Liver (tissue), 8 donors: ENCODE measurements at regions not wholly inside any gene's neighbourhood (a gene's known extent, or its start where the extent isn't known, plus 50 kb on each side); places are given as distances from the start of the nearest gene placed in this dataset.

ENCODE experiments used
- DNase-seq: peaks from one replicate; pipeline ENCODE4 v3.0.0-alpha.2; 2017; ENCODE audit warnings: low spot score
- H3K27ac ChIP-seq, 2 donors: one replicate each; pipeline ENCODE4 v1.7.0; 2013; ENCODE audit warnings: inconsistent platforms in 2 of 2, low read length in 2 of 2, control low read depth in 1 of 2, low read depth in 1 of 2, mild to moderate bottlenecking in 1 of 2
- H3K27me3 ChIP-seq, 4 donors: one replicate each; pipeline versions ENCODE4 v1.6.1 to v1.7.0; 2013; ENCODE audit warnings: low read length in 3 of 4, inconsistent platforms in 1 of 4, mild to moderate bottlenecking in 1 of 4, moderate library complexity in 1 of 4; ENCODE audit not compliant: control insufficient read depth in 4 of 4, insufficient read depth in 4 of 4
- H3K36me3 ChIP-seq, 4 donors: one replicate each; pipeline versions ENCODE4 v1.6.1 to v1.7.0; 2013; ENCODE audit warnings: low read length in 3 of 4, mild to moderate bottlenecking in 3 of 4, low read depth in 1 of 4, moderate library complexity in 1 of 4; ENCODE audit not compliant: control insufficient read depth in 4 of 4, insufficient read depth in 3 of 4
- H3K4me1 ChIP-seq, 4 donors: one replicate each; pipeline versions ENCODE4 v1.6.1 to v1.7.0; 2013; ENCODE audit warnings: low read length in 3 of 4, mild to moderate bottlenecking in 3 of 4, moderate library complexity in 1 of 4; ENCODE audit not compliant: control insufficient read depth in 4 of 4, insufficient read depth in 4 of 4
- H3K4me3 ChIP-seq, 3 donors: one replicate each; pipeline versions ENCODE4 v1.6.1 to v1.7.0; 2013; ENCODE audit warnings: low read length in 3 of 3, control low read depth in 1 of 3, low read depth in 1 of 3, mild to moderate bottlenecking in 1 of 3
- H3K9ac ChIP-seq, 2 donors: one replicate each; pipeline ENCODE4 v1.7.0; 2013; ENCODE audit warnings: low read length in 2 of 2, mild to moderate bottlenecking in 2 of 2, moderate library complexity in 2 of 2, control low read depth in 1 of 2, low read depth in 1 of 2
- H3K9me3 ChIP-seq, 4 donors: one replicate each; pipeline versions ENCODE4 v1.6.1 to v1.7.0; 2013; ENCODE audit warnings: low read length in 3 of 4; ENCODE audit not compliant: control insufficient read depth in 4 of 4
- EGR1 ChIP-seq, 2 donors: IDR thresholded peaks; 2 replicates each; pipeline ENCODE4 v1.6.1; 2016 to 2018; ENCODE audit warnings: antibody characterized with exemption in 2 of 2, low read depth in 2 of 2
- FOXA1 ChIP-seq: IDR thresholded peaks from 2 replicates; pipeline ENCODE4 v1.6.1; 2016; ENCODE audit warnings: antibody characterized with exemption
- FOXA2 ChIP-seq: IDR thresholded peaks from 2 replicates; pipeline ENCODE4 v1.6.1; 2016; ENCODE audit warnings: antibody characterized with exemption
- GABPA ChIP-seq, 2 donors: IDR thresholded peaks in 1 of 2; conservative IDR thresholded peaks in 1 of 2; 2 replicates each; pipeline ENCODE4 v1.6.1; 2016; ENCODE audit warnings: antibody characterized with exemption in 2 of 2, mild to moderate bottlenecking in 1 of 2, moderate library complexity in 1 of 2
- HNF4A ChIP-seq, 2 donors: conservative IDR thresholded peaks; 2 replicates each; pipeline ENCODE4 v1.6.1; 2016; ENCODE audit warnings: antibody characterized with exemption in 2 of 2, mild to moderate bottlenecking in 2 of 2
- HNF4G ChIP-seq: IDR thresholded peaks from 2 replicates; pipeline ENCODE4 v1.6.1; 2016; ENCODE audit warnings: antibody characterized with exemption
- JUND ChIP-seq, 2 donors: IDR thresholded peaks; 2 replicates each; pipeline ENCODE4 v1.6.1; 2016; ENCODE audit warnings: antibody characterized with exemption in 2 of 2
- NR2F2 ChIP-seq: IDR thresholded peaks from 2 replicates; pipeline ENCODE4 v1.6.1; 2016; ENCODE audit warnings: antibody characterized with exemption
- RAD21 ChIP-seq, 2 donors: IDR thresholded peaks; 2 replicates each; pipeline ENCODE4 v1.6.1; 2016; ENCODE audit warnings: antibody characterized with exemption in 2 of 2, mild to moderate bottlenecking in 2 of 2
- RXRA ChIP-seq, 2 donors: IDR thresholded peaks; 2 replicates each; pipeline ENCODE4 v1.6.1; 2017 to 2018; ENCODE audit warnings: antibody characterized with exemption in 2 of 2, mild to moderate bottlenecking in 1 of 2
- SP1 ChIP-seq: IDR thresholded peaks from 2 replicates; pipeline ENCODE4 v1.6.1; 2018; ENCODE audit warnings: antibody characterized with exemption, mild to moderate bottlenecking
- TAF1 ChIP-seq: conservative IDR thresholded peaks from 2 replicates; pipeline ENCODE4 v1.6.1; 2016; ENCODE audit warnings: antibody characterized with exemption, mild to moderate bottlenecking
- YY1 ChIP-seq: IDR thresholded peaks from 2 replicates; pipeline ENCODE4 v1.6.1; 2016; ENCODE audit warnings: antibody characterized with exemption, mild to moderate bottlenecking
- WGBS: extraction: QIAGEN DNeasy Blood & Tissue Kit; methylation state at CpG from one replicate; pipeline ENCODE4 v1.1.7; 2013; 5-methylcytosine and 5-hydroxymethylcytosine counted together
- TF ChIP-seq, protein P1 (sequence below): IDR thresholded peaks from 2 replicates; pipeline ENCODE4 v1.6.1; 2016; ENCODE audit warnings: antibody characterized with exemption
- TF ChIP-seq, protein P2 (sequence below): IDR thresholded peaks from 2 replicates; pipeline ENCODE4 v1.6.1; 2016; ENCODE audit warnings: antibody characterized with exemption
- TF ChIP-seq, protein P3 (sequence below): fragments of 150-350 bp; IDR thresholded peaks from 2 replicates; pipeline ENCODE4 v1.5.1; 2017; ENCODE audit warnings: improper control_type of control experiment, low read depth, low read length; ENCODE audit not compliant: missing input control
- TF ChIP-seq, protein P4 (sequence below): IDR thresholded peaks from 2 replicates; pipeline ENCODE4 v1.6.1; 2016; ENCODE audit warnings: antibody characterized with exemption, mild to moderate bottlenecking
- TF ChIP-seq, protein P5 (sequence below): IDR thresholded peaks from 2 replicates; pipeline ENCODE4 v1.6.1; 2016; ENCODE audit warnings: antibody characterized with exemption
- donor health status: healthy.
- donor health status: healthy.
- donor health status: healthy.
- donor health status: healthy.
- donor health status: healthy.

DNA sequence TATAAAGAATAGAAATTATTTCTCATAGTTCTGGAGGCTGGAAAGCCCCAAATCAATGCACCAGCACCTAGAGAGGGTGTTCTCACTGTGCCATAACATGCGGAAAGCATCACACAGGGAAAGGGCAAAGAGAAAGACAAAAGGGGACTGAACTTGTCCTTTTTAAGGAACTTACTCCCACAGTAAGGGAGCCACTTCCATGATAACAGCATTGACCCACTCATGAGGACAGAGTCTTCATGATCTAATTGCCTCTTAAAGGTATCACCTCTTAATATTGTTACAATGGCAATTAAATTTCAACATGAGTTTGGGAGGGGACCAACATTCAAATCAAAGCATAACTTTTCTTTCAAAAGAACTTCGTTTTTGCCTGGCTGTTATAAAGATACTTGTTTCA, 582.2 kb upstream of the ARID1B start:
- no peak for DNase-seq
- no peaks in the 10 kb centered on the region for H3K36me3 ChIP-seq
- no peaks in the 10 kb centered on the region for H3K4me1 ChIP-seq
- 63% methylated on average over 2 of the region's 2 CpGs for WGBS
- H3K4me3 ChIP-seq = no peak overlapping the region
- peaks cover 0 to 5% (median 0%) of the 10 kb centered on the region in 4 donors for H3K9me3 ChIP-seq
- TF ChIP-seq JUND (IDR thresholded peaks at IDR 0.05) (no peak), GABPA (IDR thresholded peaks at IDR 0.05 in 1 of 2, conservative IDR thresholded peaks at IDR 0.05 in 1 of 2) (no peak), RXRA (IDR thresholded peaks at IDR 0.05) (no peak), RAD21 (IDR thresholded peaks at IDR 0.05) (no peak), NR2F2 (no peak), FOXA1 (no peak), SP1 (no peak), HNF4A (conservative IDR thresholded peaks at IDR 0.05) (no peak), EGR1 (IDR thresholded peaks at IDR 0.05; ENCODE audit: low read depth in 2 of 2) (no peak), HNF4G (no peak), TAF1 (no peak), YY1 (no peak), FOXA2 (no peak)
- TF ChIP-seq, protein P1, sequence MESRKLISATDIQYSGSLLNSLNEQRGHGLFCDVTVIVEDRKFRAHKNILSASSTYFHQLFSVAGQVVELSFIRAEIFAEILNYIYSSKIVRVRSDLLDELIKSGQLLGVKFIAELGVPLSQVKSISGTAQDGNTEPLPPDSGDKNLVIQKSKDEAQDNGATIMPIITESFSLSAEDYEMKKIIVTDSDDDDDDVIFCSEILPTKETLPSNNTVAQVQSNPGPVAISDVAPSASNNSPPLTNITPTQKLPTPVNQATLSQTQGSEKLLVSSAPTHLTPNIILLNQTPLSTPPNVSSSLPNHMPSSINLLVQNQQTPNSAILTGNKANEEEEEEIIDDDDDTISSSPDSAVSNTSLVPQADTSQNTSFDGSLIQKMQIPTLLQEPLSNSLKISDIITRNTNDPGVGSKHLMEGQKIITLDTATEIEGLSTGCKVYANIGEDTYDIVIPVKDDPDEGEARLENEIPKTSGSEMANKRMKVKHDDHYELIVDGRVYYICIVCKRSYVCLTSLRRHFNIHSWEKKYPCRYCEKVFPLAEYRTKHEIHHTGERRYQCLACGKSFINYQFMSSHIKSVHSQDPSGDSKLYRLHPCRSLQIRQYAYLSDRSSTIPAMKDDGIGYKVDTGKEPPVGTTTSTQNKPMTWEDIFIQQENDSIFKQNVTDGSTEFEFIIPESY = no peak
- TF ChIP-seq, protein P2, sequence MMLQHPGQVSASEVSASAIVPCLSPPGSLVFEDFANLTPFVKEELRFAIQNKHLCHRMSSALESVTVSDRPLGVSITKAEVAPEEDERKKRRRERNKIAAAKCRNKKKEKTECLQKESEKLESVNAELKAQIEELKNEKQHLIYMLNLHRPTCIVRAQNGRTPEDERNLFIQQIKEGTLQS = no peak
- TF ChIP-seq, protein P3, sequence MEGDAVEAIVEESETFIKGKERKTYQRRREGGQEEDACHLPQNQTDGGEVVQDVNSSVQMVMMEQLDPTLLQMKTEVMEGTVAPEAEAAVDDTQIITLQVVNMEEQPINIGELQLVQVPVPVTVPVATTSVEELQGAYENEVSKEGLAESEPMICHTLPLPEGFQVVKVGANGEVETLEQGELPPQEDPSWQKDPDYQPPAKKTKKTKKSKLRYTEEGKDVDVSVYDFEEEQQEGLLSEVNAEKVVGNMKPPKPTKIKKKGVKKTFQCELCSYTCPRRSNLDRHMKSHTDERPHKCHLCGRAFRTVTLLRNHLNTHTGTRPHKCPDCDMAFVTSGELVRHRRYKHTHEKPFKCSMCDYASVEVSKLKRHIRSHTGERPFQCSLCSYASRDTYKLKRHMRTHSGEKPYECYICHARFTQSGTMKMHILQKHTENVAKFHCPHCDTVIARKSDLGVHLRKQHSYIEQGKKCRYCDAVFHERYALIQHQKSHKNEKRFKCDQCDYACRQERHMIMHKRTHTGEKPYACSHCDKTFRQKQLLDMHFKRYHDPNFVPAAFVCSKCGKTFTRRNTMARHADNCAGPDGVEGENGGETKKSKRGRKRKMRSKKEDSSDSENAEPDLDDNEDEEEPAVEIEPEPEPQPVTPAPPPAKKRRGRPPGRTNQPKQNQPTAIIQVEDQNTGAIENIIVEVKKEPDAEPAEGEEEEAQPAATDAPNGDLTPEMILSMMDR = no peak
- TF ChIP-seq, protein P4, sequence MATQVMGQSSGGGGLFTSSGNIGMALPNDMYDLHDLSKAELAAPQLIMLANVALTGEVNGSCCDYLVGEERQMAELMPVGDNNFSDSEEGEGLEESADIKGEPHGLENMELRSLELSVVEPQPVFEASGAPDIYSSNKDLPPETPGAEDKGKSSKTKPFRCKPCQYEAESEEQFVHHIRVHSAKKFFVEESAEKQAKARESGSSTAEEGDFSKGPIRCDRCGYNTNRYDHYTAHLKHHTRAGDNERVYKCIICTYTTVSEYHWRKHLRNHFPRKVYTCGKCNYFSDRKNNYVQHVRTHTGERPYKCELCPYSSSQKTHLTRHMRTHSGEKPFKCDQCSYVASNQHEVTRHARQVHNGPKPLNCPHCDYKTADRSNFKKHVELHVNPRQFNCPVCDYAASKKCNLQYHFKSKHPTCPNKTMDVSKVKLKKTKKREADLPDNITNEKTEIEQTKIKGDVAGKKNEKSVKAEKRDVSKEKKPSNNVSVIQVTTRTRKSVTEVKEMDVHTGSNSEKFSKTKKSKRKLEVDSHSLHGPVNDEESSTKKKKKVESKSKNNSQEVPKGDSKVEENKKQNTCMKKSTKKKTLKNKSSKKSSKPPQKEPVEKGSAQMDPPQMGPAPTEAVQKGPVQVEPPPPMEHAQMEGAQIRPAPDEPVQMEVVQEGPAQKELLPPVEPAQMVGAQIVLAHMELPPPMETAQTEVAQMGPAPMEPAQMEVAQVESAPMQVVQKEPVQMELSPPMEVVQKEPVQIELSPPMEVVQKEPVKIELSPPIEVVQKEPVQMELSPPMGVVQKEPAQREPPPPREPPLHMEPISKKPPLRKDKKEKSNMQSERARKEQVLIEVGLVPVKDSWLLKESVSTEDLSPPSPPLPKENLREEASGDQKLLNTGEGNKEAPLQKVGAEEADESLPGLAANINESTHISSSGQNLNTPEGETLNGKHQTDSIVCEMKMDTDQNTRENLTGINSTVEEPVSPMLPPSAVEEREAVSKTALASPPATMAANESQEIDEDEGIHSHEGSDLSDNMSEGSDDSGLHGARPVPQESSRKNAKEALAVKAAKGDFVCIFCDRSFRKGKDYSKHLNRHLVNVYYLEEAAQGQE = no peak
- TF ChIP-seq, protein P5, sequence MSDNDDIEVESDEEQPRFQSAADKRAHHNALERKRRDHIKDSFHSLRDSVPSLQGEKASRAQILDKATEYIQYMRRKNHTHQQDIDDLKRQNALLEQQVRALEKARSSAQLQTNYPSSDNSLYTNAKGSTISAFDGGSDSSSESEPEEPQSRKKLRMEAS = no peak
- no peak overlapping the region for H3K27ac ChIP-seq
- peaks cover 0 to 7% (median 0%) of the 10 kb centered on the region in 4 donors for H3K27me3 ChIP-seq
- no peak overlapping the region for H3K9ac ChIP-seq
